ENCODE measurements at regions not wholly inside any gene's neighbourhood (a gene's known extent, or its start where the extent isn't known, plus 50 kb on each side); places are given as distances from the start of the nearest gene placed in this dataset.

DNA sequence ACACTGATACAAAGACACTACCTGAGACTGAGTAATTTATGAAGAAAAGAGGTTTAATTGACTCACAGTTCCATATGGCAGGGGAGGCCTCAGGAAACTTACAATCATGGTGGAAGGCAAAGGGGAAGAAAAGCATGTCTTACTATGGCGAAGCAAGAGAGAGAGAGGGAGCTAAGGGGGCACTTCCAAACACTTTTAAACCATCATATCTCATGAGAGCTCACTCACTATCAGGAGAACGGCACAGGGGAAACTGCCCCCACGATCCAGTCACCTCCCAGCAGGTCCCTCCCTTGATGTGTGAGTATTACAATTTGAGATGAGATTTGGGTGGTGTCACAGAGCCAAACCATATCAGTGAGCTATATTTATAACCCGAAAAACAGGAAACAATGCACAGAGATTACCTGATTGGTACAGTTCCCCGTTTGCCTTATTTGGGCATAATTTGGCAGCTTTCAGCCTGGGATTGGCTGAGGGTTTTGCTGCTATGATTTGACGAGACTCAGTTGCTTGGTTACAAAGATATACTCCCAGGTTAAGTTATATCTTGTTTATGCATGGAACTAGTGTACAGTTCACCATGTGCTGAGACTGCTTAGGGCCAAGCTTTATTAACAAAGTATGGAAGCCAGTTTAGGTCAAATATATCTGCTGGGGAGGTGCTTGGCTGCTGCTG is 184.2 kb downstream of the NR2F2 start:
- no peak for DNase-seq (ENCODE audit: extremely low read depth, low read depth)

DNA sequence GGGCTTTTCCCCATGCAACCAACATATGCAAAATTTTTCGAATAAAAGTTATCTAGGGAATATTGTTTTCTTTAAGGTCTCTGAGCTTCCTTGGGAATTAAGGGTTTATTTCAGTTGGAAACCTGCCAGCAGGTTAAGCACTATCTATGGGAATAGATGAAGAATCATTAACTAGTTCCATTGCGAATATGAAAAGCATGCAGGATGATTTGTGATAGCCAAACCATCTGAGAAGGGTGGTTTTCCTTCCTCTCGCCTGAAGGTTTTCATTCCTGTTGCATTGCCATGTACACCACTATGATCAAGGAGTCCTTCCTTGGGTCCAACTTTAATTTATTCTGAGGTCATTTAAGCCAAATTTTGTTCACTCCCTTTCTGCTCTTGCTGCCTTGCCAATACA is 184.9 kb downstream of the NR2F2 start:
- DNase-seq (ENCODE audit: extremely low read depth, low read depth) = no peak

DNA sequence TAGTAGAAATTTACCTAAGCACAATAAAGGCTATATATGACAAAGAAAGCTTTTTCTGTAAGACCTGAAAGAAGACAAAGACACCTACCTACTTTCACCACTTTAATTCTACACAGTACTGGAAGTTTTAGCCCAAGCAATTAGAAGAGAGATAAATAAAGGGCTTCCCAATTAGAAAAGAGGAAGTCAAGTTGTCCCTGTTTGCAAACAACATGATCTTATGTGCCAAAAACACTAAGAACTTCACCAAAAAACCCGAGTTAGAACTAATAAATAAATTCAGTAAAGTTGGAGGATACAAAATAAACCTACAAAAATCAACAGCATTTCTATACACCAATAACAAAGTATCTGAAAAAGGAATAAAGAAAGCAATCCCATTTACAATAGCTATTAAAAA is 190.9 kb downstream of the NR2F2 start:
- no peak for DNase-seq (ENCODE audit: extremely low read depth, low read depth)

DNA sequence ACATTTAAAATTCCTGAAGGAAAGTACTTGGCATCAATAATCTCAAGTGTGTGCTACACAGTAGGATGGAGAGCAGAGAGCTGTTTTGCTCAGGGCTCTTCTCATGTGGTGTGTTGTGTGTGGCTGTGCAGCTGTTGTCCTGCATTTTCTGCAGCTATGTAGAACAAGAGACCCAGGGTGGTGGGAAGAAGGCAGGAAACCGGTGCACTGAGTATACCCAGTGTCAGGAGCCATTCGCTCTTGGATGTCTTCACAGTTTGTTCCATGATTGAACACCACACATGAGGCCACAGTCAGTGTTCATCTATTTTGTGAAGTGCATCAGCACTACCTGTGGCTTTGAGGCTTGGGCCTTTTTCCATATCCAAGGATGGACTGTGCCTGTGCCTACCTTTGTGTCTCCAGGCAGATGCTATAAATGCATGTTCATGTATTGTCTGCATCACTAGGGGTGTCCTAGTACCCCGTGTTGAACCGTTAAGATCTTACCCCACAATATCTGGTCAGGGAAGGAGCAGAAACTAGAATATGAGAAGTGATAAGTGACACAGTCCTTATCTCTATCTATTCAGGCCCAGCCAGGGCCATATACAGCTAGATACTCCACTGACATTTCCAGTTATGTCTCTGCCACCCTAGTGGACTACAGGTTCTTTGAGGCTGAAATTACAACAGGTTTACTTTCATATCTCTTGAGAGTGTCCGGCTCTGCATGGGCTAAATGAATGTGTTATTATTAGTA is 194.3 kb downstream of the NR2F2 start:
- DNase-seq (ENCODE audit: extremely low read depth, low read depth) = no peak

DNA sequence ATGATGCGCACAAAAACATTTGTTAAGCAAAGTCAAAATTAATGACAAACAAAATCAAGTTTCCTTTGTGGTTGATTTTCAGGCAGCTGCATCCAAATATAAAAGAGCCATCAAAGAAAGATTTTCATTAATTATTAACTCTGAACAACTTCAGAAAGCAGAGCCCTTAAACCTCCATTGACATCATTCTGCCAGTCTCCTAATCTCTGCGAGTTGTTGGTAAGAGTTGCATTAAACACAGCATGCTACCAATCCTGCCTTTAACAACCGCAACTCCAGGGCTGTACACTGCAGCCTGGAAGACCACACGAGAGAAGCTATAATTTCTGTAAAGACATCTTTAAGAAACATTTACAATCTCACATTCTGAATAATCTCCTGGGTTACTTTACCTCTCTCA is 204.6 kb downstream of the NR2F2 start:
- DNase-seq (ENCODE audit: extremely low read depth, low read depth) = no peak

DNA sequence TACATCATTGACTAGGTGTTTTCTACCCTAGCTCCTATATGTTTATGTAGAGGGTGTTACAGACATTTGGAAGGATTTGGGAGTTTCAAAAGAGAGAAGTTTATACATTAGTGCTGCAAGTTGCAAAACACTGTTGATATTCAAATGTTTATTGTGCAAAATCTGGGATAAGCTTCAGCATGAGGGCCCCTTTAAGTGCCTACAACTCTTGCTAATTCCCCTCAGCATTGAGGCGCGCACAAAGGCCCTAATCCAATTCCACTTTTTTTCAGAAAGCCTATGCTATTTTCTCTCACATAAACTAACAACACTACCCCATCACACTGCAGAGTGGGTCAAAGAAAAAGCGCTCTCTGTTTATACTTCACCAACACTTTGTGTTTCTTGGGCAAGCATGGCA is 208.0 kb downstream of the NR2F2 start:
- no peak for DNase-seq (ENCODE audit: extremely low read depth, low read depth)

DNA sequence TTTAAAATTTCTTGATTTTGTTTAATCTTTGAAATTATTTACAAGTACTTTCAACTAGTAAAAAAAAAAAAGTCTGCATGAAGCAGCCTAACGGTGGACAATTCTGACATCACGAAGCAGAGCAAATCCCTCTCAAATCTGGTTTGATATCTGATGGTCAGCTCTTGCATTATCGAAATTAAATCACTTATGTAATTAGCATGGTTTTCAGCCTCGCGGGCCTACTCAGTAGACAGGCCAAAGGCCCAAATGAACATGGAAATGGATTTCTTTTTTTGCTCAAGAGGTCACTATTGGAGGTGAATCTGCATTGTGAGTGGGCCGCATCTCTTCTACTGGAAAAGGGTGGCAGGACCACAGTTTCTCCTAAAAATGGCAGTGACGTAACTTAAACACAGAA is 209.8 kb downstream of the NR2F2 start:
- no peak for DNase-seq (ENCODE audit: extremely low read depth, low read depth)

DNA sequence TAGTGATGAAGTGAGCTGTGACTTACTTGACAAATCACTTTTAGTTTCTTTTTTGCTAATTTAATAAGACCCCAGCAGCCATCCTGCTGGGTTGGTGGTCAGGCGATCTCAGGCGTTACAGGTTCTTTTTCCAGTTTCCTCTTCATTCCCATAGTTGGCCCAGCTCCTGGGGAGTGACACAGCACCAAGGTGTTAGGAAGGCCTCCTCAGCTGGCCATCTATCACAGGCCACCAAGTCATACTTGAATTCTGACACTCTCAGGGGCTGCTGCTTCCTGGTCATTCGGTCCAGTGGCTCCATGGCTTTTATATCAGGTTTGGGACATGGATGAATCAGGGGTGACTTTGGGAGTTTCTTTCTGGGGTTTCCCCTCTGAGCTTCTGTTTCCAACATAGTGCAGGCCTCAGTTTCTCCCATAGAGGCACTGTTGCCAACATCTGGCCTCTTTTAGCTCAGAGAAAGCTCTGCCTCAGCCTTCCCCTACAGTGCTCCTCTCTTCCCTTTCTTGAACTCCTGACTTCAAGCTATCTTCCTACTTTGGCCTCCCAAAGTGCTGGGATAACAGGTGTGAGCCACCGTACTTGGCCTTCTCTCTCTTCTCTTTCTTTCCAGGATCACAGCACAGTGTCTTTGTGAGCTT is 211.8 kb downstream of the NR2F2 start:
- DNase-seq (ENCODE audit: extremely low read depth, low read depth) = no peak

DNA sequence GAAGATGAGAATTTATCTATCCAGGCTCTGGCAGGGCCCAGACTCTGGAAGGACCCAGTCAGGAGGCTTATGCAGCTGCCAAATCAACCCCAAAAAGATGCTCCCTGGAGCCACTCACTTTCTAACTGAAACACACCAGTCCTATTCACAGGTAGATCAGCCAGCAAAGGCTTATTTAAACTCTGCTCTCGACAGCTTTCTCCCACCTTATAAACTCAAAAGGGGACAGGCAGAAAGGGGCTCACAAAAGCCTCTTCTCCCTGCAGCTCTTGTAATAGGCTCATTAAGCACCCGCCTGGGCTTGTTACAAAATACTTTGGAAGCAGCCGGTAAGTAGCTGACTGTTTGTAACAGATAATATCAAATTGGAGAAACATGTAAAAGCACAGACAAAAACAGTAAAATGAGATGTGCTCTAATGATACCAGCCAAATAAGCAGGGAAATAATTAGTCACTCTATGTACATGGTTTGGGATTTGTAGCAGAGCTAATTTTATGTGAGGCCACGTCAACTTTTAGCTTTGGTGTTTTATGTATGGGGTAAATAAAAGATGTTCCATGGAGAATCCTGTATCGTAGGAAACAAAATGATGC is 213.8 kb downstream of the NR2F2 start:
- DNase-seq (ENCODE audit: extremely low read depth, low read depth) = no peak

DNA sequence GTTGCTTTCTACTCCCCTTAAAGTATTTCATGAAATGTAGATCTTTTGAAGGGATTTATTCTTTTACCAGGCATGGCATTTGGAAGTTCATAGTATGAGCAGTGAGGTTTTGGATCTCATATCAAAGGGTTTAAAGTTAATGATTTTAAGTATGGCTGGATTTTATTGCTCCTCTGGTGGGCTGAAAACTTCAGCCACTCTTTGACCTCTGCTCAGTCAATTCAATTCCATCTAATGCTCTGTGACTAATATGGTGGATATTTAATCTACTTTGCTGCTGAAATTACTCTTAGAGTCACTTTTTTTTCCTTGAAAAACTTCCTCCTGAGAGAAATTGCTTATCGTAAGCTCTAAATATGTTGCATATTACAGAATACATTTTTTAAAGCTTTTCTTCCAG is 218.6 kb downstream of the NR2F2 start:
- DNase-seq (ENCODE audit: extremely low read depth, low read depth) = no peak

DNA sequence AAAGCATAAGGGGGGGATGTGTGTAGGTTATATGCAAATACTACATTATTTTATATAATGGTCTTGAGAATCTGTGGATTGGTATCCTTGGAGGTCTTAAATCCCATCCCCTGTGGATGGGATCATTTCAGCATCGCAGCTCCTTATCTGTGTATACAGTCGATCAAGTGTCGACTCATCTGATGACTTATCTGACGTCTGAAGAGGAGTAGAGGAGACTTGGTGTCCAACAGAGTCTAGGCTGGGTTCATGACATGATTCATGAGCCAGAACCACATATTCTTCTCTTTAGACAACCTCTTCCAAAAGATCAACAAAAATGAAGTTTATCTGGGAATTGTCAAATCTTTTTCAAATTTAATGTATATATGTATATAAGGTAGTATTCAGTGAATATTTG is 220.7 kb downstream of the NR2F2 start:
- DNase-seq (ENCODE audit: extremely low read depth, low read depth) = no peak

DNA sequence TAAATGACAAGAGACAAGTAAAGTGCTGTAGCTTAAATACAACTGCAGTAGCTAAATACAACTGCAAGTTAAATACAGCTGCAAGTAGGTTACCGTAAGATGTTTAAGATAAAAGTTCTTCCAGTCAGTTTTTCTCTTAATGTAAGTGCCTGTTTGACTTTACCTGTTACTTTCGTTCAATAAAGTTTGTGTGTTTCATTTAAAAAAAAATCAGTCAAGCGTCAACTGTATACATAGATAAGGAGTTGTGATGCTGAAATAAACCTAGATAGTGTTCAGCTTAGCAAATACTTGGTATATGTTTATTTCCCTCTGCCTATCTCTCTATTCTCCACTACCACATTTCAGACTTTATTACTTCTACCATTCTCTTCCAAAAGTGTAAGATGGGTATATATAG is 221.2 kb downstream of the NR2F2 start:
- DNase-seq (ENCODE audit: extremely low read depth, low read depth) = no peak

DNA sequence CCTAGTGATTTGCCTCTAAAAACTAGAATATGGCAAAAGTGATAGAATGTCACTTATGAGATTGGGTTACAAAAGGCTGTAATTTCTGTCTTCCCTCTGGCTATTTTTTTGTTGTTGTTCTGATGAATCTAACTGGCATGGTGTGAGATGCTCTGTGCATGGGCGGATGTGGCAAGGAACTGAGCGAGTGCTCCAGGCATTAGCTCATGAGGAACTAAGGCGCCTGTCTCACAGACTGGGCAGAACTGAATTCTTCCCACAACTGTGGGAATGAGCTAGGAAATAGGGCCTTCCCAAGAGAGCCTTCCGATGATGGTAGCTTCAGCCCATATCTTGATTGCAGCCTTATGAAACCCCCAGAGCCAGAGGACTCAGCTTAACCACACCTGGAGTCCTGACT is 222.5 kb downstream of the NR2F2 start:
- DNase-seq (ENCODE audit: extremely low read depth, low read depth) = no peak

DNA sequence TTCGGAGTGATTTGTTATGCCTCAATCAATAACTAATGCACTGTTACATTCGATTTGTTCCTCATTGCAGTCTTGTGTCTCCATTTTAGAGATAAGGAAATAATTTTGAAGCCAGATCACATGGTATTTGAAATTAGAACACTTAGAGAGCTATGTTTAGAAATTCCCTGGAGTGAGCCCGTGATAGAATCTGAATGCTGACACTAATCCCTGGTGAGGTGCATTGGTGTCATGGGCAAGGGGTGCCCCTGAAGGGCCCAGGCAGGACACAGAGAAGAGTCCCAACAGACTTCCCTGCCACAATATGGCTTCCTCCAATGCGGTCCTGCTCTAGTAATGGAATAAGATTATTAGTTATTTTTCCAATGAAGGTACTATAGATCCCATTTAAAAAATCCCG is 223.0 kb downstream of the NR2F2 start:
- no peak for DNase-seq (ENCODE audit: extremely low read depth, low read depth)

DNA sequence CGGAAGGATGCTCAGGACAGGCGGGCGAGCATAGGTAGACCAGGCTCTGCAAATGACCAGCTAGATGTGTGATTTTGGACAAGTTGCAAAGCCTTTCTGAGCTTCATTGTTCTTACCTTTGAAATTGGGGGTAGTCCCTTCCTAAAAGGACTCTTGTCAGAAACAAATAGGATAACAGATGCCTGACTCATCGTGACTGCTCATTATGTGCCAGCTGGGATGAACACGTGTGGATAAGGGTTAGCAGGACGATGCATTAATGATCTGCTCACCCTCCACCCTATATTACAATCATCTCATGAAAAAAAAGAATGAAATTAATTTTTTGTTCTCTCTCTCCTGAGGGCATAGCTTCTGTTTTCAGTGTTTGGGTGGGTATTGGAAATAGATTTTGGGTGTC is 223.4 kb downstream of the NR2F2 start:
- no peak for DNase-seq (ENCODE audit: extremely low read depth, low read depth)

DNA sequence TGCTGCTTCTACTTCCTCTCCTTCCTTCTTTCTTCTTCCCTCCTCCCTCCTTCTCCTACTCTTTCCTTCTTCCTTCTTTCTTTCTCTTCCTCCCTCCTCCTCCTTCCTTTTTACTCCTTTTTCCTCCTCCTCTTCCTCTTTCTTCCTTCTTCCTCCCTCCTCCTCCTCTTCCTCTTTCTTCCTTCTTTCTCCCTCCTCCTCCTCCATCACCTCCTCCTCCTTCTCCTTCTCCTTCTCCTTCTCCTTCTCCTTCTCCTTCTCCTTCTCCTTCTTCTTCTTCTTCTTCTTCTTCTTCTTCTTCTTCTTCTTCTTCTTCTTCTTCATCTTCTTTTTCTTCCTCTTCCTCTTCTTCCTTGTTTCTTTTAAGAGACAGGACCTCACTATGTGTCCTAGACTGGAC is 224.0 kb downstream of the NR2F2 start:
- DNase-seq (ENCODE audit: extremely low read depth, low read depth) = no peak

DNA sequence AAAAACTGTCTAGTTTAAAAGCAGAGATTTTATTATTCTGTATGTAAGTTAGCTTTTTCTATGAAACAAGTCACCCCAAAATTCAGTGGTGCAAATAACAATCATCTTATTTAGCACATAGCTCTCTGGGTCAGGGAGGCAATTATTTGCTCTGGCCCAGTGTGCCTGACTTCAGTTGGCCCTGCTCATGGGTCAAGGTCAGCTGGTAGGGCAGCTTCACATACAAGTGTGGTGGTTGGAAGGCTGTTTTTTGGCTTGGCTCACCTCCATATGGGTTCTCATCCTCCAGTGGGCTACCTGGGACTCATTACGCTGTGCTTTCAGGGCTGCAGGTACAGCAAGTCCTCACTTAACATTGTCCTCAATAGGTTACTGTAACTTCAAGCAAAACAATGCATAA is 228.6 kb downstream of the NR2F2 start:
- no peak for DNase-seq (ENCODE audit: extremely low read depth, low read depth)

DNA sequence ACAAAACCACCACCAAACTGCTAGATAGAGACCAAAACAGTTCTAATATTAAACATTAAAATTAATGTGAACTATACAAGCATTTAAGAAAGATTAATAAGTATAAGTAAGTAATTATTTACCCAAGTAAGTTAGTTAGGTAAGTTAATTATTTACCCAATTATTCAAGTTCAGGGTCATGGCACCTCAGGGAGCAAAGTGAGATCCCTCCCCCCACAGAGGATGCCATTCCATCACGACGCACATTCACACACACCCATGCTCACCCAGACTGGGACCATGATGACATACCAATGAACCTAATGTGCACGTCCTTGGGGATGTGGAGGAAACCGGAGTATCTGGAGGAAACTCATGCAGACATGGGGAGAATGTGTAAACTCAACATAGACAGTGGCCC is 229.1 kb downstream of the NR2F2 start:
- DNase-seq (ENCODE audit: extremely low read depth, low read depth) = no peak

DNA sequence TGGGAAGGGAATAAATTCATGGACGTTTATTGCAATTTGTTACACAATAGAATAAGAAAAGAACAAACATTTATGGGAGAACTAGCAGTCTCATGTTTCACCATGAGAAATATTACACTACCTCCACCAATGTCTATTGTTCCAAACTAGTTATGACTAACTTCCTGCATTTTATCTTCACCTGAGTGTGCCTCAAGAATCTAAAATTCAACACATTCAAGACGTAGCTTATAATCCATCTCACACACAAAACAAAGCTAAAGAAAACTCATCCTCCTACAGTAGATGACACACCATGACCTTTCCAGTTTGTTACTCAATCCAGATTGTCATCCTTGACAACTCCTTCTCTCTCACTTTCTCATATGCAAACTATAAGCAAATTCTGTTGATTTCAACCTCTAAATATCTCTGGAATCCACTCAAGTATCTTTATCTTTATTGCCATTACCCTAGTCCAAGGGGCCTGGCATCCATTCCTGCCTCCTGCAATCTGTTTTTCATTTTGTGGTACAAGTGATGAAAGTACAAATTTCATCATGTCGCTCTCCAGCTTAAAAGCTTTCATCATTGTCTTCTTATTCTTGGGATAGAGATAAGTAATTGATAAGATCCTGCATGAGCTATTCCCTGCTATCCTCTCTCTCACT is 229.9 kb downstream of the NR2F2 start:
- no peak for DNase-seq (ENCODE audit: extremely low read depth, low read depth)

DNA sequence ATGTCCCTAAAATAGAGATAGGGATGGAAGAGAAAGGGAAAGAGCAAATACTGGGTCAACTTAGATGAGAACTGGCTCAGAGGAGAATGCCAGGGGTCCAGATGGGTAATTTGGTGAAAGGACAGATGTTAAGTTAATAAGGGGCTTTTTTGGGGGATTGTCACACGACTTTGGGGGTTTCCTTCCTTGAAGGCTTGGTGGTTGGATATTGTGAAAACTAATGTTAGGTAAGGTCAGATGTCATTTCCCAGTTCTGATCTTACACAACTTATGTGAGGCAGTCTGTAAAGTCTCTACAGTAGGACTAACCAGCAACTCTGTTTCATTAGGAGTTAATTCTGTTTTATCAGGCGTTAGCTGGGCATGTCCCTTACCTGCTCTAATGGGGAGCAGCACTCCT is 231.1 kb downstream of the NR2F2 start:
- DNase-seq (ENCODE audit: extremely low read depth, low read depth) = no peak

DNA sequence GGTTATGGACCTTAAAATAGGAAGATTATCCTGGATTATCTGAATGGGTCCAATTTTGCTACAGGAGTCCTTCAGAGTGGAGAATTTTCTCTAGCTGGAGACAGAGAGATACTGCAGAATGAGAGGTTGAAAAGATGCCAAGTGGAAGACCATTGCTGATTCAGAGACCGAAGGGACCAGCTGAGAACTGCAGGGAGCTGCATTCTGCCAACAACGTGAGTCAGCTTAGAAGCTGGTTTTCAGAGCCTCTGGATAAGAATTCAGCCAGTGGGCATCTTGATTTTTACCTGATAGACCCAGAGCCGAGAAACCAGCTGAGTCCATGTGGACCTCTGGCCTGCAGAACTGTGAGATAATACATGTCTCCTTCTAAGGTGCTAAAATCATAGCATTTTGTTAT is 234.0 kb downstream of the NR2F2 start:
- DNase-seq (ENCODE audit: extremely low read depth, low read depth) = no peak
